ENCODE measurements at regions not wholly inside any gene's neighbourhood (a gene's known extent, or its start where the extent isn't known, plus 50 kb on each side); places are given as distances from the start of the nearest gene placed in this dataset.

GRCh38 chr20:12023194-12023795 lies 105.6 kb downstream of the BTBD3 start:
- DNase-seq: no peak

- no peak for DNase-seq
Observed at GRCh38 chr20:12028771-12029170, 111.1 kb downstream of the BTBD3 start.

GRCh38 chr20:12030470-12030869 lies 112.8 kb downstream of the BTBD3 start:
- no peak for DNase-seq

GRCh38 chr20:12036142-12036541 lies 118.4 kb downstream of the BTBD3 start:
- no peak for DNase-seq

GRCh38 chr20:12037521-12037920 lies 119.8 kb downstream of the BTBD3 start:
- DNase-seq: no peak

- DNase-seq: no peak
Observed at GRCh38 chr20:12040261-12040660, 122.6 kb downstream of the BTBD3 start.

- no peak for DNase-seq
Observed at GRCh38 chr20:12044969-12045368, 127.3 kb downstream of the BTBD3 start.

- DNase-seq: no peak
Observed at GRCh38 chr20:12047838-12048432, 130.2 kb downstream of the BTBD3 start.

- no peak for DNase-seq
Observed at GRCh38 chr20:12049125-12049524, 131.4 kb downstream of the BTBD3 start.

GRCh38 chr20:12051206-12052163 lies 133.8 kb downstream of the BTBD3 start:
- DNase-seq: no peak

- no peak for DNase-seq
Observed at GRCh38 chr20:12053353-12053752, 135.7 kb downstream of the BTBD3 start.

GRCh38 chr20:12054556-12054955 lies 136.9 kb downstream of the BTBD3 start:
- no peak for DNase-seq

- no peak for DNase-seq
Observed at GRCh38 chr20:12055161-12055560, 137.5 kb downstream of the BTBD3 start.

GRCh38 chr20:12056839-12057238 lies 139.1 kb downstream of the BTBD3 start:
- DNase-seq: no peak

- peak in 1 of 2 experiments; percentile 7 for DNase-seq
Observed at GRCh38 chr20:12057778-12058177, 140.1 kb downstream of the BTBD3 start.

GRCh38 chr20:12058216-12058615 lies 140.5 kb downstream of the BTBD3 start:
- DNase-seq: no peak

GRCh38 chr20:12061466-12061865 lies 143.8 kb downstream of the BTBD3 start:
- no peak for DNase-seq

GRCh38 chr20:12063106-12063684 lies 145.5 kb downstream of the BTBD3 start:
- no peak for DNase-seq

GRCh38 chr20:12064540-12064939 lies 146.8 kb downstream of the BTBD3 start:
- DNase-seq: no peak

- no peak for DNase-seq
Observed at GRCh38 chr20:12067686-12068085, 150.0 kb downstream of the BTBD3 start.

- peak in 1 of 2 experiments; percentile 36 for DNase-seq
Observed at GRCh38 chr20:12068121-12068520, 150.4 kb downstream of the BTBD3 start.

- DNase-seq: no peak
Observed at GRCh38 chr20:12069181-12069580, 151.5 kb downstream of the BTBD3 start.

GRCh38 chr20:12072221-12072953 lies 154.7 kb downstream of the BTBD3 start:
- no peak for DNase-seq

All from NCI-H524 (cell line).